ENCODE measurements at regions not wholly inside any gene's neighbourhood (a gene's known extent, or its start where the extent isn't known, plus 50 kb on each side); places are given as distances from the start of the nearest gene placed in this dataset.

- ATAC-seq (ENCODE audit: low FRiP score) = no peak
- DNase-seq (ENCODE audit: low spot score) = no peak
- TF ChIP-seq CTCF (IDR thresholded peaks at IDR 0.05) = no peak
These were observed 438.5 kb upstream of the RGMA start for GRCh38 chr15:93527374-93528050.

- no peak for TF ChIP-seq CTCF (IDR thresholded peaks at IDR 0.05)
- DNase-seq (ENCODE audit: low spot score) (no peak), ATAC-seq (ENCODE audit: low FRiP score) (no peak)
These were observed 435.4 kb upstream of the RGMA start for GRCh38 chr15:93524432-93524831.

- TF ChIP-seq CTCF (IDR thresholded peaks at IDR 0.05) = no peak
- DNase-seq (ENCODE audit: low spot score) = no peak
- no peak for ATAC-seq (ENCODE audit: low FRiP score)
These were observed 434.5 kb upstream of the RGMA start for GRCh38 chr15:93523481-93523880.

GRCh38 chr15:93520206-93520605 lies 431.2 kb upstream of the RGMA start:
- ATAC-seq (ENCODE audit: low FRiP score) = no peak

GRCh38 chr15:93519599-93519998 lies 430.6 kb upstream of the RGMA start:
- ATAC-seq (ENCODE audit: low FRiP score) (no peak), DNase-seq (ENCODE audit: low spot score) (no peak)
- no peak for TF ChIP-seq CTCF (IDR thresholded peaks at IDR 0.05)

More at GRCh38 chr15:93520206-93520605, 431.2 kb upstream of the RGMA start:
- no peak for DNase-seq (ENCODE audit: low spot score)
- TF ChIP-seq CTCF (IDR thresholded peaks at IDR 0.05) = no peak

- DNase-seq (ENCODE audit: low spot score) = no peak
- no peak for TF ChIP-seq CTCF (IDR thresholded peaks at IDR 0.05)
These were observed 428.2 kb upstream of the RGMA start for GRCh38 chr15:93517176-93517575.

GRCh38 chr15:93515256-93516051 lies 426.4 kb upstream of the RGMA start:
- TF ChIP-seq CTCF (IDR thresholded peaks at IDR 0.05) = no peak
- no peak for ATAC-seq (ENCODE audit: low FRiP score)
- no peak for DNase-seq (ENCODE audit: low spot score)

More at GRCh38 chr15:93517176-93517575, 428.2 kb upstream of the RGMA start:
- ATAC-seq (ENCODE audit: low FRiP score) = no peak
